OCI-LY1 (cell line): ENCODE measurements at regions not wholly inside any gene's neighbourhood (a gene's known extent, or its start where the extent isn't known, plus 50 kb on each side); places are given as distances from the start of the nearest gene placed in this dataset.

ENCODE experiments used
- CTCF ChIP-seq: fragments of 200-600 bp; sonication (generic), shearing (Covaris generic); IDR thresholded peaks from 2 replicates; pipeline ENCODE4 v1.5.1; 2017; ENCODE audit warnings: mild to moderate bottlenecking, antibody characterized with exemption, low read length, moderate library complexity, mixed read lengths
- EZH2 ChIP-seq: fragments of 200-600 bp; sonication (generic), shearing (Covaris generic); IDR thresholded peaks from 2 replicates; pipeline ENCODE4 v1.8.0; 2017; ENCODE audit warnings: borderline replicate concordance, mixed run types, mild to moderate bottlenecking, antibody characterized with exemption, low read length, moderate library complexity, mixed read lengths

- TF ChIP-seq CTCF (no peak), EZH2 (no peak)
Observed at GRCh38 chr1:4004635-4005430, 104.8 kb upstream of the C1orf174 start.
